ENCODE measurements at regions not wholly inside any gene's neighbourhood (a gene's known extent, or its start where the extent isn't known, plus 50 kb on each side); places are given as distances from the start of the nearest gene placed in this dataset.
"Not testable (repeated sequence)": the region's sequence is repeated elsewhere in the genome, so short reads cannot be mapped to it uniquely, and the experiment has no call there.

DNA sequence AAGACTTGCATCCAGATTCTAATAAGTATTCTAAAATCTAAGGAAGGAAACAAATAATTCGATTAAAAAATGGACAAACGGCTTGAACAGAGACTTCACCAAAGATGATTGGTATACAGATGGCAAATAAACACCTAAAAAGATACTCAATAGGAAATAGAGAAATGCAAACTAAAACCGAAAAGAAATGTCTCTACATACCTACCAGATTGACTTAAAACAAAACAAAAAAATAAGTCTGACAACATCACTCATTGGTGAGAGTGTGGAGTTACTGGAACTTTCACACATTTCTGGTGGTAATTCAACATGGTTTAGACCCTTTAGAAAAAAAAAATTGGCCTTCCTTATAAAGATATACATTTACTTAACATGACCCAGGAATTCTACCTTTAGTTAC is 869.8 kb downstream of the TTLL7 start:
- BruUV-seq (replicated peaks) = no TSS peak
- CTCF ChIA-PET = no interaction called here
- TF ChIP-seq, protein P1, sequence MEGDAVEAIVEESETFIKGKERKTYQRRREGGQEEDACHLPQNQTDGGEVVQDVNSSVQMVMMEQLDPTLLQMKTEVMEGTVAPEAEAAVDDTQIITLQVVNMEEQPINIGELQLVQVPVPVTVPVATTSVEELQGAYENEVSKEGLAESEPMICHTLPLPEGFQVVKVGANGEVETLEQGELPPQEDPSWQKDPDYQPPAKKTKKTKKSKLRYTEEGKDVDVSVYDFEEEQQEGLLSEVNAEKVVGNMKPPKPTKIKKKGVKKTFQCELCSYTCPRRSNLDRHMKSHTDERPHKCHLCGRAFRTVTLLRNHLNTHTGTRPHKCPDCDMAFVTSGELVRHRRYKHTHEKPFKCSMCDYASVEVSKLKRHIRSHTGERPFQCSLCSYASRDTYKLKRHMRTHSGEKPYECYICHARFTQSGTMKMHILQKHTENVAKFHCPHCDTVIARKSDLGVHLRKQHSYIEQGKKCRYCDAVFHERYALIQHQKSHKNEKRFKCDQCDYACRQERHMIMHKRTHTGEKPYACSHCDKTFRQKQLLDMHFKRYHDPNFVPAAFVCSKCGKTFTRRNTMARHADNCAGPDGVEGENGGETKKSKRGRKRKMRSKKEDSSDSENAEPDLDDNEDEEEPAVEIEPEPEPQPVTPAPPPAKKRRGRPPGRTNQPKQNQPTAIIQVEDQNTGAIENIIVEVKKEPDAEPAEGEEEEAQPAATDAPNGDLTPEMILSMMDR (conservative IDR thresholded peaks at IDR 0.05; ENCODE audit: low read depth, low read length) = no peak
- TF ChIP-seq EZH2 (IDR thresholded peaks at IDR 0.05; ENCODE audit: borderline replicate concordance, low read depth, low read length, poor library complexity, severe bottlenecking) = no peak

DNA sequence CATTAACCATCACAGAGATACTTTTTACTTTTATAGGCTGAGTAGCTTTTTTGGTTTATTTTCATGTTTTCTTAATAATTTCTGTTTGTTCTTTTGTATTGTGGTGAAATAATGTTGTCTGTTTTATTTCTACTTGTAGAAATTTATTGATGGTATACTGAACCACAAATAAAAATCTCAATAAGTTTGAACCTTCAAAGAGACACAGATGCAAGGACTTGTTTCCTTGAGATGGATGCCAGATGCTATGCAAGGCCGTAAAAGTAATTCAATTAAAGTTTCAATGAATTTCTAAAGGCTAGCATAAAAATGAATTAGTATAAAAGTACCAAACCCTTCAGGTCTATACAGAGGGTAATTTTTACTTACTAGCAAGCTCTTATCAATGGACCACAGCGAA is 873.5 kb downstream of the TTLL7 start:
- BruUV-seq (replicated peaks) = no TSS peak
- intact Hi-C loops (cut with micrococcal nuclease; ENCODE audit: unreplicated experiment) = no loop called here

More for the DNA sequence above, 869.8 kb downstream of the TTLL7 start:
- Histone ChIP-seq H3K4me3 (ENCODE audit: low read depth, low read length, poor library complexity, severe bottlenecking) (no peak overlapping the region), H3K27ac (ENCODE audit: low read depth, low read length, poor library complexity, severe bottlenecking) (no peak overlapping the region), H3K36me3 (ENCODE audit: insufficient read depth, low read length, poor library complexity, severe bottlenecking) (no peaks in the 10 kb centered on the region), H3K9me3 (ENCODE audit: low read depth, low read length, poor library complexity, severe bottlenecking) (no peaks in the 10 kb centered on the region), H3K4me1 (ENCODE audit: insufficient read depth, low read length, poor library complexity, severe bottlenecking) (no peaks in the 10 kb centered on the region), H3K27me3 (replicated peaks; ENCODE audit: insufficient read depth, low read depth, low read length, poor library complexity) (peaks cover 6% of the 10 kb centered on the region)
- DNase-seq (ENCODE audit: low spot score) = no peak
- POLR2A ChIA-PET (ENCODE audit: low non-redundant PET) = no interaction called here
- intact Hi-C loops (cut with micrococcal nuclease; ENCODE audit: unreplicated experiment) = no loop called here

DNA sequence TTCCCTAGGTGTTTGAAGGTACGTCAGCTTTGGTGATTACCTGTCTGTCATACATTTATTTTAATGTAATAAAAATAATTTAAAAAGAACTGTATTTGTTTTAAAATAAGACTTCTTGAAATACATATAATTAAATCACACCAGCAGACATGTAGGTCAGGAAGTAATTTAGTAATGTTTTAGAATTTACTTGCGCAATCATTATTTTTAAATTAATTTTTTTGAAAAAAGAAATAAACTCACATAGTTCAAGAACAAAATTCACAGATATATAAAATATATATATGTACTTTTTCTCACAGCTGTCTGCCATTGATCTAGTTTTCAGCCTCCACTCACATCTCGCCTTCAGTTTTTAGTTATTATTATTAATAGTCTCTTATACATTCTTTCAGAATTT is 875.9 kb downstream of the TTLL7 start:
- intact Hi-C loops (cut with micrococcal nuclease; ENCODE audit: unreplicated experiment) = no loop called here
- DNase-seq (ENCODE audit: low spot score) = no peak
- no peak overlapping the region for H3K4me3 ChIP-seq (ENCODE audit: low read depth, low read length, poor library complexity, severe bottlenecking)
- H3K27me3 ChIP-seq (replicated peaks; ENCODE audit: insufficient read depth, low read depth, low read length, poor library complexity) = no peaks in the 10 kb centered on the region
- TF ChIP-seq, protein P1 (conservative IDR thresholded peaks at IDR 0.05; ENCODE audit: low read depth, low read length) = no peak
- no peak for TF ChIP-seq EZH2 (IDR thresholded peaks at IDR 0.05; ENCODE audit: borderline replicate concordance, low read depth, low read length, poor library complexity, severe bottlenecking)
- BruUV-seq (replicated peaks) = no TSS peak
- no peaks in the 10 kb centered on the region for H3K4me1 ChIP-seq (ENCODE audit: insufficient read depth, low read length, poor library complexity, severe bottlenecking)
- no peak overlapping the region for H3K27ac ChIP-seq (ENCODE audit: low read depth, low read length, poor library complexity, severe bottlenecking)
- ChIA-PET CTCF (no interaction called here), POLR2A (ENCODE audit: low non-redundant PET) (no interaction called here)
- no peaks in the 10 kb centered on the region for H3K9me3 ChIP-seq (ENCODE audit: low read depth, low read length, poor library complexity, severe bottlenecking)
- no peaks in the 10 kb centered on the region for H3K36me3 ChIP-seq (ENCODE audit: insufficient read depth, low read length, poor library complexity, severe bottlenecking)

More for the DNA sequence above, 873.5 kb downstream of the TTLL7 start:
- DNase-seq (ENCODE audit: low spot score) = no peak
- no peak for TF ChIP-seq EZH2 (IDR thresholded peaks at IDR 0.05; ENCODE audit: borderline replicate concordance, low read depth, low read length, poor library complexity, severe bottlenecking)
- CTCF ChIA-PET = no interaction called here
- Histone ChIP-seq H3K27me3 (replicated peaks; ENCODE audit: insufficient read depth, low read depth, low read length, poor library complexity) (no peaks in the 10 kb centered on the region), H3K36me3 (ENCODE audit: insufficient read depth, low read length, poor library complexity, severe bottlenecking) (no peaks in the 10 kb centered on the region), H3K4me3 (ENCODE audit: low read depth, low read length, poor library complexity, severe bottlenecking) (no peak overlapping the region), H3K27ac (ENCODE audit: low read depth, low read length, poor library complexity, severe bottlenecking) (no peak overlapping the region), H3K4me1 (ENCODE audit: insufficient read depth, low read length, poor library complexity, severe bottlenecking) (no peaks in the 10 kb centered on the region), H3K9me3 (ENCODE audit: low read depth, low read length, poor library complexity, severe bottlenecking) (no peaks in the 10 kb centered on the region)
- POLR2A ChIA-PET (ENCODE audit: low non-redundant PET) = no interaction called here

DNA sequence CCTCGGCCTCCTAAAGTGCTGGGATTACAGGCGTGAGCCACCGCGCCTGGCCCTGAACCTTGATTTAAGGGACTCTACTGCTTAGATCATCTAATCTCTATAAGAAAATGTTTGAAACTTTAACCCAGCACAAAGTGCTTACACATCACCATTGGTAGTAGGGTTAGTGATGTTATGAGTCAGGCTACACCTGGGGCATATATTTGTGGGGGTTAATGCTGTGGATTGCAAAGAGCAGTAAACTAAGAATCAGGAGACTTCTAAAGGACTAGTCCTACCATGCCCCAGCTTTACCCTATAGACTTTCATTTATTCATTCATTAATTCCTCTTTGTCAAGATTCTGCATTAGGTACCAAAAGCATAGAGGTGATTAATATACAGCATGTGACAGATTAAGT is 880.5 kb downstream of the TTLL7 start:
- ChIA-PET POLR2A (ENCODE audit: low non-redundant PET) (no interaction called here), CTCF (no interaction called here)
- no TSS peak for BruUV-seq (replicated peaks)
- Histone ChIP-seq H3K4me1 (ENCODE audit: insufficient read depth, low read length, poor library complexity, severe bottlenecking) (no peaks in the 10 kb centered on the region), H3K27me3 (replicated peaks; ENCODE audit: insufficient read depth, low read depth, low read length, poor library complexity) (no peaks in the 10 kb centered on the region), H3K27ac (ENCODE audit: low read depth, low read length, poor library complexity, severe bottlenecking) (no peak overlapping the region), H3K4me3 (ENCODE audit: low read depth, low read length, poor library complexity, severe bottlenecking) (no peak overlapping the region), H3K9me3 (ENCODE audit: low read depth, low read length, poor library complexity, severe bottlenecking) (no peaks in the 10 kb centered on the region), H3K36me3 (ENCODE audit: insufficient read depth, low read length, poor library complexity, severe bottlenecking) (no peaks in the 10 kb centered on the region)
- intact Hi-C loops (cut with micrococcal nuclease; ENCODE audit: unreplicated experiment) = no loop called here
- DNase-seq (ENCODE audit: low spot score) = no peak
- no peak for TF ChIP-seq EZH2 (IDR thresholded peaks at IDR 0.05; ENCODE audit: borderline replicate concordance, low read depth, low read length, poor library complexity, severe bottlenecking)
- TF ChIP-seq, protein P1 (conservative IDR thresholded peaks at IDR 0.05; ENCODE audit: low read depth, low read length) = no peak

DNA sequence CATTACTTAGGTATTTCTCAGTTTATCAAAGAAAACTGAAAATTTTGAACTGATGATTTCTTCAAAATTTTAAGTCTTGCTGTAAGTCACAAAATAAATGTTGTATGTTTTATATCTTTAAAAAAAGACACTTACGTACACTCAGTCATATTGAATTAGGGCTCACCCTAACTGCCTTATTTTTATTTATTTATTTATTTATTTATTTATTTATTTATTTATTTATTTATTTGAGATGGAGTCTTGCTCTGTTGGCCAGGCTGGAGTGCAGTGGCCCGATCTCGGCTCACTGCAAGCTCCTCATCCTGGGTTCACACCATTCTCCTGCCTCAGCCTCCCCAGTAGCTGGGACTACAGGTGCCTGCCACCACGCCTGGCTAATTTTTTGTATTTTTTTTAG is 881.9 kb downstream of the TTLL7 start:
- intact Hi-C loops (cut with micrococcal nuclease; ENCODE audit: unreplicated experiment); CTCF ChIA-PET; H3K27ac ChIP-seq (ENCODE audit: low read depth, low read length, poor library complexity, severe bottlenecking); H3K36me3 ChIP-seq (ENCODE audit: insufficient read depth, low read length, poor library complexity, severe bottlenecking); BruUV-seq (replicated peaks); H3K27me3 ChIP-seq (replicated peaks; ENCODE audit: insufficient read depth, low read depth, low read length, poor library complexity); H3K9me3 ChIP-seq (ENCODE audit: low read depth, low read length, poor library complexity, severe bottlenecking); H3K4me1 ChIP-seq (ENCODE audit: insufficient read depth, low read length, poor library complexity, severe bottlenecking); POLR2A ChIA-PET (ENCODE audit: low non-redundant PET); H3K4me3 ChIP-seq (ENCODE audit: low read depth, low read length, poor library complexity, severe bottlenecking); DNase-seq (ENCODE audit: low spot score): not testable (repeated sequence)

Data from A673 (cell line).